GM21576 (cell line): ENCODE measurements at regions not wholly inside any gene's neighbourhood (a gene's known extent, or its start where the extent isn't known, plus 50 kb on each side); places are given as distances from the start of the nearest gene placed in this dataset.
"Not testable (repeated sequence)": the region's sequence is repeated elsewhere in the genome, so short reads cannot be mapped to it uniquely, and the experiment has no call there.

Source experiments
- ATAC-seq: cut with Tn5 transposase; IDR thresholded peaks from one replicate; pipeline ENCODE4 v1.9.1; 2021; ENCODE audit warnings: mild to moderate bottlenecking, moderate library complexity; ENCODE audit not compliant: unreplicated experiment

GRCh38 chr1:121001090-121001726 is 111.6 kb downstream of the PPIAL4A start:
- ATAC-seq = not testable (repeated sequence)

GRCh38 chr1:121003230-121003629 is 113.7 kb downstream of the PPIAL4A start:
- ATAC-seq = not testable (repeated sequence)

- ATAC-seq = not testable (repeated sequence)
These were observed 117.3 kb downstream of the PPIAL4A start for GRCh38 chr1:121006826-121007225.

- not testable (repeated sequence) for ATAC-seq
These were observed 118.2 kb downstream of the PPIAL4A start for GRCh38 chr1:121007755-121008154.

- ATAC-seq = not testable (repeated sequence)
These were observed 119.1 kb downstream of the PPIAL4A start for GRCh38 chr1:121008512-121009215.

- not testable (repeated sequence) for ATAC-seq
These were observed 119.9 kb downstream of the PPIAL4A start for GRCh38 chr1:121009216-121010057.

- ATAC-seq = not testable (repeated sequence)
These were observed 120.6 kb downstream of the PPIAL4A start for GRCh38 chr1:121010141-121010540.

- ATAC-seq = not testable (repeated sequence)
These were observed 123.6 kb downstream of the PPIAL4A start for GRCh38 chr1:121013181-121013580.

- not testable (repeated sequence) for ATAC-seq
These were observed 126.8 kb downstream of the PPIAL4A start for GRCh38 chr1:121016182-121017028.

GRCh38 chr1:121019715-121020349 is 130.3 kb downstream of the PPIAL4A start:
- peak; percentile 58 for ATAC-seq

GRCh38 chr1:121020350-121021236 is 131.0 kb downstream of the PPIAL4A start:
- ATAC-seq = not testable (repeated sequence)

- not testable (repeated sequence) for ATAC-seq
These were observed 132.1 kb downstream of the PPIAL4A start for GRCh38 chr1:121021716-121022115.

GRCh38 chr1:121032878-121033494 is 143.4 kb downstream of the PPIAL4A start:
- ATAC-seq = not testable (repeated sequence)

- ATAC-seq = not testable (repeated sequence)
These were observed 147.2 kb downstream of the PPIAL4A start for GRCh38 chr1:121036792-121037191.

- not testable (repeated sequence) for ATAC-seq
These were observed 143.2 kb downstream of the FAM72B start for GRCh38 chr1:121040974-121041373.

- ATAC-seq = not testable (repeated sequence)
These were observed 142.6 kb downstream of the FAM72B start for GRCh38 chr1:121041497-121041896.

- ATAC-seq = not testable (repeated sequence)
These were observed 141.3 kb downstream of the FAM72B start for GRCh38 chr1:121042882-121043281.

GRCh38 chr1:121048293-121048752 is 135.8 kb downstream of the FAM72B start:
- ATAC-seq = not testable (repeated sequence)
